Thoracic aorta (tissue), 2 donors: ENCODE measurements at regions not wholly inside any gene's neighbourhood (a gene's known extent, or its start where the extent isn't known, plus 50 kb on each side); places are given as distances from the start of the nearest gene placed in this dataset.

Source experiments
- ATAC-seq: fragments of 150-250 bp; one replicate; pipeline ENCODE4 v1.8.0; 2017; ENCODE audit warnings: low read depth; ENCODE audit not compliant: insufficient number of reproducible peaks, low FRiP score
- DNase-seq: peaks from one replicate; pipeline ENCODE4 v3.0.0-alpha.2; 2020; ENCODE audit warnings: low spot score
- H3K27ac ChIP-seq, 2 donors: fragments of 200-600 bp; sonication (generic); 1 replicate in 1 of 2; 2 replicates in 1 of 2; pipeline ENCODE4 v1.5.1; 2016; ENCODE audit warnings: mild to moderate bottlenecking in 2 of 2, moderate library complexity in 2 of 2
- H3K27me3 ChIP-seq: fragments of 200-600 bp; sonication (generic); replicated peaks from 2 replicates; pipeline ENCODE4 v1.6.0; 2016; ENCODE audit warnings: mild to moderate bottlenecking; ENCODE audit not compliant: insufficient read depth
- H3K36me3 ChIP-seq: fragments of 200-600 bp; sonication (generic); one replicate; pipeline ENCODE4 v1.5.1; 2016
- H3K4me1 ChIP-seq, 2 donors: fragments of 200-600 bp; sonication (generic); 1 replicate in 1 of 2; 2 replicates in 1 of 2; pipeline versions ENCODE4 v1.5.1 to v1.6.0; 2016; ENCODE audit warnings: low read depth in 2 of 2, mild to moderate bottlenecking in 1 of 2; ENCODE audit not compliant: control insufficient read depth in 1 of 2
- H3K4me3 ChIP-seq: fragments of 200-600 bp; sonication (generic); 2 replicates; pipeline ENCODE4 v1.5.1; 2016; ENCODE audit warnings: mild to moderate bottlenecking
- H3K9me3 ChIP-seq: fragments of 200-600 bp; sonication (generic); 2 replicates; pipeline ENCODE4 v1.5.1; 2016
- CTCF ChIP-seq: fragments of 200-600 bp; sonication (generic); IDR thresholded peaks from one replicate; pipeline ENCODE4 v1.5.1; 2019; ENCODE audit warnings: antibody characterized with exemption

DNA sequence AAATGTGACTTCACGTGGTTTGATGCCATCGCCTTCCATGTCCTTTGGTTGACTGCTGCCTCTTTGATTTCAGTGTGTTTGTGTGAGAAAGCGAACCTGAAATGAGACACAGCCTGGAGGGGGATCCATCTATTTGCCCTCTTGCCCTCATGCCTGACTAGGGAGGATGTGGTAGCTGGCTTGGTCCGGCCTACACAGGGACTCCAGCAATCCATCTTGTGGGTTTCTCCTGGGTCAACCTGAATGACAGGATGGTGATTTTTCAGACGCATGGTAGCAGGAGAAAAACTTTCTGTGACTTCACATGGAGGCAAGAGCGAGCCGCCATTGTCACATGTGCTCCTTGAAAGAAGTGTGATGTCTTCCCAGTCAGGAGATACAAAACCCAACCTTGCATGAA lies 117.9 kb upstream of the DNAH14 start:
- H3K27me3 ChIP-seq: no peaks in the 10 kb centered on the region
- ATAC-seq: no peak
- TF ChIP-seq CTCF: no peak

DNA sequence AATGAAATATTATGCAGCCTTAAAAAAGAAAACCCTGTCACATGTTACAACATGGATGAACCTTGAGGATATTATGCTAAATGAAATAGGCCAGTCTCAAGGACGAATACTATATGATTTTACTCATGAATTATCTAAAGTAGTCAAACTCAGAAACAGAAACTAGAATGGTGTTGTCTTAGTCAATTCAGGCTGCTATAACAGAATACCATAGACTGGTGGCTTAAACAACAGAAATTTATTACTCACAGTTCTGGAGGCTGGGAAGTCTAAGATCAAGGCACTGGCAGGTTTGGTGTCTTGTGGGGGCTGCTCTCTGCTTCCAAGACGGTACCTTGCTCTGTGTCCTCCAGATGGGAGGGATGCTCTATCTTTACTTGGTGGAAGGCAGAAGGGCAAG lies 113.8 kb upstream of the DNAH14 start:
- H3K27me3 ChIP-seq: no peaks in the 10 kb centered on the region
- DNase-seq (no peak), ATAC-seq (no peak)
- no peaks in the 10 kb centered on the region for H3K36me3 ChIP-seq
- no peaks in the 10 kb centered on the region for H3K4me1 ChIP-seq
- no peak overlapping the region for H3K27ac ChIP-seq
- no peak overlapping the region for H3K4me3 ChIP-seq
- no peak for TF ChIP-seq CTCF
- H3K9me3 ChIP-seq: no peaks in the 10 kb centered on the region

More for the DNA sequence above, 117.9 kb upstream of the DNAH14 start:
- Histone ChIP-seq H3K36me3 (no peaks in the 10 kb centered on the region), H3K27ac (no peak overlapping the region), H3K4me1 (no peaks in the 10 kb centered on the region), H3K4me3 (no peak overlapping the region), H3K9me3 (no peaks in the 10 kb centered on the region)
- DNase-seq: no peak

DNA sequence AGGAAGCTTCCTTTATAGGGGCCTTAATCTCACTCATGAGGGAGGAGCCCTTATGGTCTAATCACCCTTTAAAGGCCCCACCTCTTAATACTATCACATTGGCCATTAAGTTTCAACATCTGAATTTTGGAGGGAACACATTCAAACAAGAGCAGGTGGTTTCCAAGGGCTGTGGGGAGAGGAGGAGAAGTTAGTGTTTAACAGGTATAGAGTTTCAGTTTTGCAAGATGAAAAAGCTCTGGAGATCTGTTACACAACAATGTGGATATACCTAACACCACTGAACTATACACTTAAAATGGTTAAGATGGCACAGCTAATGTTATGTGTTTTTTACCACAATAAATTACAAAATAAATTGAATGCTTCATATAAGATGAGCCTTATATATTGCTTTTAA lies 113.4 kb upstream of the DNAH14 start:
- no peak overlapping the region for H3K27ac ChIP-seq
- DNase-seq (no peak), ATAC-seq (no peak)
- no peaks in the 10 kb centered on the region for H3K36me3 ChIP-seq
- no peaks in the 10 kb centered on the region for H3K4me1 ChIP-seq
- H3K27me3 ChIP-seq: no peaks in the 10 kb centered on the region
- H3K9me3 ChIP-seq: no peaks in the 10 kb centered on the region
- no peak overlapping the region for H3K4me3 ChIP-seq
- no peak for TF ChIP-seq CTCF

GRCh38 chr1:224817382-224817781 lies 112.1 kb upstream of the DNAH14 start:
- no peaks in the 10 kb centered on the region for H3K4me1 ChIP-seq
- no peak for ATAC-seq

DNA sequence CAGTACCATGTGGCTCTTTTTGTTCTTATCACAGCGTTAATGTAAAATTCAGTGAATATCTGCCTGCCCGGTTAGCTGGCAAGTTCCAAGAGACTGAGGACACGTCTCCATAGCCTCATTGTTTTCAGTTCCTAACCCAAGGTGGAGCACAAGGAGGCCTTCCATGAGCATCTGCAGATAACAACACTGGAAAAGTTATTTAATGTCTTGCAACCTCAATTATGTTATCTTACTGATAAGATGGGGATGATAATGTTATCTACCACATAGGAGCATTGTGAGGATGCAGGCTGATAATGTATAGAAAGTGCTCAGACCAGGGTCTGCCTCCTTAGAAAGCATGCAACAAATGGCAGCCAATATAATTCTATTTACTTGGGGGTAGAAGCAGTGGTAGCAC lies 109.6 kb upstream of the DNAH14 start:
- H3K36me3 ChIP-seq: no peaks in the 10 kb centered on the region
- H3K4me1 ChIP-seq: no peaks in the 10 kb centered on the region
- no peaks in the 10 kb centered on the region for H3K27me3 ChIP-seq
- H3K4me3 ChIP-seq: no peak overlapping the region
- ATAC-seq (no peak), DNase-seq (no peak)
- H3K9me3 ChIP-seq: no peaks in the 10 kb centered on the region
- no peak overlapping the region for H3K27ac ChIP-seq
- no peak for TF ChIP-seq CTCF

More at GRCh38 chr1:224817382-224817781, 112.1 kb upstream of the DNAH14 start:
- no peak for TF ChIP-seq CTCF
- no peak for DNase-seq
- H3K4me3 ChIP-seq: no peak overlapping the region
- no peaks in the 10 kb centered on the region for H3K36me3 ChIP-seq
- H3K9me3 ChIP-seq: no peaks in the 10 kb centered on the region
- no peaks in the 10 kb centered on the region for H3K27me3 ChIP-seq
- no peak overlapping the region for H3K27ac ChIP-seq
